ENCODE measurements at regions not wholly inside any gene's neighbourhood (a gene's known extent, or its start where the extent isn't known, plus 50 kb on each side); places are given as distances from the start of the nearest gene placed in this dataset.
"Not testable (repeated sequence)": the region's sequence is repeated elsewhere in the genome, so short reads cannot be mapped to it uniquely, and the experiment has no call there.

DNA sequence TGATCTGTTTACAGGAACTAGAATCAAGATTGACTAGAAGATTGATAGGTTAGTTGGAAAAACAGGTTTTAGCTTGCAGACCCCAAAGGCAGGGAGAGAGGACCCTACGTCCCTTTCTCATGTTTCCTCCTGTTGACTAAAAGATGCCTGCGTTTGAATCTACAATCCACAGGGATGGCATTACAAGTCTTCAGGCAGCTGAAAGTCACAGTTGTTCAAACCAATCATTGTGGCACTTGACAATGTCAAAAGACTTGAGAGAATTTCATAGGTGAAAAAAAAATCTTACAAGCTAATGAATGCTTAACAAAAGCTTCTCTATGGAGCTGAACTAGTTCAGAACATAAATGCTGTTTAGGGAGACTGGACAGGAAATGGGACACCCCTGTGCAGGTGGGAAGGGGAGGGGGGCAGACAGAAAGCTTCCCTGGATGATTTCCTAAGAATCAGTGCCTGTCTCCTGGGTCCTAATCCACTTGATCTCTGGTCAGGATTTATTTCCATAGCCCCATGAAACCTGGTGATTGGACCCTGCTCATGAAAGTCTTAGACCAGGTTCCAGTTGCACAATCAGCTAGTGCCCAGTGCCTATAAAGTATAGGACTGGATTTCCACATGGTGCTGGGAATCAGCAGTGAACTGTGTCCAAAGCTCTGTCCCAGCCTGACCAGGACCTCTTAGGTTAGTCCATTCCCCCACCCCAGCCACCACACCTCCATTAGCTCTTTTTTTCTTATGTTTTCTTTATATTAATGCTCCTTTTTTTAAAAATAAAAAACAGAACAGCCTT, 91.6 kb upstream of the BCAR3 start:
- no peak for DNase-seq

DNA sequence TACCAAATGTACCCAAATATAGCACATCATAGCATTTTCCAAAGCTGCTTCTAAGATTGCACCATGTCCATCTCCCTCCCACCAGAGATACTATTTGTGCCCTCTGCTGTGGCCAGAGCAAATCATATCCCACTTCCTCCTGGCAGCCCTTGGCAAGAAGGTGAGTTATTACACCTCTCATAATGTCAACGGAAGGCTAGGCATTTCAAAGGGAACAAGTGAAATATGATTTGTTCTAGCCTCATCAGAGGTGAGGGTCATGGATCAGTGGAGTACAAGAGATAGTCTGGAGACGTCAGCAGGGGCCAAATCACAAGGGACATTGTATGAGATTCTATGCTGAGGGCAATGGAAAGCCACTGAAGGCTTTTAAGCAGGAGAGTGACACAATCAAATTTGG, 90.2 kb upstream of the BCAR3 start:
- no peak for DNase-seq

- no peak for DNase-seq
Observed at GRCh38 chr1:93770640-93771039, 89.0 kb upstream of the BCAR3 start.

- no peak for DNase-seq
Observed at GRCh38 chr1:93769777-93770176, 88.1 kb upstream of the BCAR3 start.

- DNase-seq, result no peak
Observed at GRCh38 chr1:93768380-93768863, 86.8 kb upstream of the BCAR3 start.

DNA sequence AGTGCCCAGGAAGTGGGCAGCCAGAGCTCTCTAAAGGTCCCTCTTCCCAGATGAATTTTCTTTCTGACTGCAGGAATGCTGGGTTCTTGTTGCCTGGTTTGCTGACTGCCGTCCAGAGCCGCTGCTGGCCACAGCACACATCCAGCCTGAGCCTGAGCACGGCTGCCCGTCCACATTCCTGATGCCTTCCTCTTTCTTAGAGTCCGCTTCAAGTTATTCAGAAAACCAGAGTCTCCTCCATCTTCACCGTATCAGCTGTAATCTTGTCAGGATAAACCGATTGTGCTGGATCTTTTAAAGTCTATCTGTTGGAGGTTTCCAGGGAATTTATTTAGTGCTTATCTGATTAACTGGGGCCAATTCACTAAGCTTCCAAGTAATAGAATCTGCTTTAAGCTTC, 84.8 kb upstream of the BCAR3 start:
- no peak for DNase-seq

GRCh38 chr1:93765099-93765498, 83.5 kb upstream of the BCAR3 start:
- no peak for DNase-seq

DNA sequence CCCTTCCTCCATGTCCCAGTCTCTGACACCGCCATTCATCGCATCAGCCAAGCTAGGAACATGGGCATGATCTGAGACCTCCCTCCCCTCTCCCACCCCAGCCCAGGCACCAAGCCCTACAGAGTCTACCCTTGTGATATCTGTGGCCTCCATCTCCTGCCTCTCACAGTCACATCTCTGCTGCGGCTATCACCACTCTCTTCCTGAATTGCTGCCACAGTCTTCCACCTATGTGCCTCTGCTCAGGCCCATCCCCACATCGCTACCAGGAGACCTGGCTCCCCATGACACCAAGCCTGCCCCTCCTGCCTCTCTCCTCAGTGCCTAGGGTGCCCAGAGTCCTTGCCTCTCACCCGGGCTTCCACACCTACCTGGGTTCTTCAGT, 82.7 kb upstream of the BCAR3 start:
- no peak for DNase-seq

DNA sequence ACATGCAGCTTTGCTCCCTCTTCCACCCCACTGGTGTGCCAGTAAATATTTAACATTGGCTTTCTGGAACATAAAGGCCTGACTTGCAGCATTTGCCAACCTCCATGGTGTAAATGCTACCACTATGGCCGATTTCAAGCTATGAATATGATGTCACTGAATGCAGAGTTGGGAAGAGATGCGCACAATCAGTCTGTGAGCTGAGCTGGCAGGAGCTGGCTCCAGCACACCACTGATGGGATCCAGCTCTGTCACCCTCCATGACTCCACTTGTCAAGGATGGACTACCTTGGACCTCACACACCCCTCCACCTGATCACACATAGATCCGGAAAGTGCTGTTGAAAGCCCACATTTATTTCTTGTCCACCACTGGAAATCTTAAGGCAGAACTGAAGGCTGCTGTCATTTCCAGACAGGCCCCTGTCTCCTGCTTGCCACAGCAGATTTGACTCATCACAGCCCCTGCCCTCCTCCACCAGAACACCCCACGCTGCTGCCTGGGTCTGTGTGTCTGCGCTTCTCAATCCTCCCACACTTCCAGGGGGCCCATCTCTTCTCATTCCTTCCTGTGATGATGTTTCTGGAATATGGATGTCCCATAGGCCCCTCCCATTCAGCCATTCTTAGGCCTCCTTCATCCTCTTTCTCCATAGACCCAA, 82.2 kb upstream of the BCAR3 start:
- no peak for DNase-seq

GRCh38 chr1:93758842-93759515, 77.3 kb upstream of the BCAR3 start:
- no peak for DNase-seq

- DNase-seq, result no peak
Observed at GRCh38 chr1:93757256-93758036, 75.8 kb upstream of the BCAR3 start.

- DNase-seq, result no peak
Observed at GRCh38 chr1:93756657-93757056, 75.0 kb upstream of the BCAR3 start.

DNA sequence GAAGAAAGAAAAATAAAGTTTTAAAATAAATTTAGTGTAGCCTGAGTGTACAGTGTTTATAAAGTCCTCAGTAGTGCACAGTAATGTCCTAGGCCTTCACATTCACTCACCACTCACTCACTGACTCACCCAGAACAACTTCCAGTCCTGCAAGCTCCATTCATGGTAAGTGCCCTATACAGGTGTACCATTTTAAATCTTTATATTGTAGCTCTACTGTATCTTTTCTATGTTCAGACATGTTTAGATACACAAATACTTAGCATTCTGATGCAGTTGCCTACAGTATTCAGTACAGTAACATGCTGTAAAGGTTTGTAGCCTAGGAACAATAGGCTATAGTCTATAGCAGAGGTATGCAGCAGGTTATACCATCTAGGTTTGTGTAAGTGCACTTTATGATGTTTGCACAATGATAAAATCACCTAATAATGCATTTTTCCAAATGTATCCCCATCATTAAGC, 73.6 kb upstream of the BCAR3 start:
- DNase-seq, result not testable (repeated sequence)

DNA sequence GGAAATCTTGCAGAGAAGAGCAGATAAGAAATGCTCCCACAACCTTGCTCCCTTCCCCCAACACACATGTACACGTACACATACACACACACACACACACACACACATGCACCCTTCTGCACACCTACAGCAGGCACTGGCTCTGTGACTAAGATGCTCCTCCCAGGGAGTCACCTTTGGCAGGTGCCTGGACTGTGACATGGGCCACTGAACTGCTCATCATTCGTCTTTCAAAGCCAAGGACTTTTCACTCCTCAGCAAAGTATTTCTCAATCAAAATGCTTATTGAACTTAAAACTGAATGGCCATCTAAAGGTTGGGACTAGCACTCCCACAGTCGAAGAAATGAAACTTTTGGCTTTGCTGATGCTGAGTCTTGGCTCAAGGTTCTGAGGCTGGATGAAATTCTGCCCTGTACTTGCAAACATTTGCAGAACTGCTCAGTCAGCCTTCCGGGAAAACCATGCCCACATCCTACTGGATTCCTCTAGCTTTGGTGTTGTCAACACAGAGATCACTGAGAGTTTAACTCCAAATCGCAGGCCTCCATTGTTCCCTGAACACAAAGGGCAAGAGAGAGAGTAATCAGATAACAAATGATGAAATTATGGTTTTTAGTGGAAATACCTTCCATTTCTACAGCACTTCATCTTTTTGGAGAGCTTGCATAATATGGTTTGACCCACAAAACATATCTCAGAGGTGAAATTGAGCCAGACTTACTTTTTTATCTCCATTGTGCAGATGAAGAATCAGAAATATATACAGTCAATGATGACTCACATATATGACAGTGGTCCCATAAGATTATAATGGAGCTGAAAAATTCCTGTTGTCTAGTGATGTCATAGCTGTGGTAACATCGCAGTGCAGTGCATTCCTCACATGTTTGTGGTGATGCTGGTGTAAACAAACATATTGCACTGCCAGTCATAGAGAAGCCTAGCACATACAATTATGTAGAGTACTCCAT, 72.4 kb upstream of the BCAR3 start:
- DNase-seq, result no peak

- DNase-seq, result no peak
Observed at GRCh38 chr1:93751377-93752250, 70.0 kb upstream of the BCAR3 start.

GRCh38 chr1:93750955-93751354, 69.3 kb upstream of the BCAR3 start:
- no peak for DNase-seq

- no peak for DNase-seq
Observed at GRCh38 chr1:93749894-93750301, 68.3 kb upstream of the BCAR3 start.

- no peak for DNase-seq
Observed at GRCh38 chr1:93749487-93749886, 67.8 kb upstream of the BCAR3 start.

DNA sequence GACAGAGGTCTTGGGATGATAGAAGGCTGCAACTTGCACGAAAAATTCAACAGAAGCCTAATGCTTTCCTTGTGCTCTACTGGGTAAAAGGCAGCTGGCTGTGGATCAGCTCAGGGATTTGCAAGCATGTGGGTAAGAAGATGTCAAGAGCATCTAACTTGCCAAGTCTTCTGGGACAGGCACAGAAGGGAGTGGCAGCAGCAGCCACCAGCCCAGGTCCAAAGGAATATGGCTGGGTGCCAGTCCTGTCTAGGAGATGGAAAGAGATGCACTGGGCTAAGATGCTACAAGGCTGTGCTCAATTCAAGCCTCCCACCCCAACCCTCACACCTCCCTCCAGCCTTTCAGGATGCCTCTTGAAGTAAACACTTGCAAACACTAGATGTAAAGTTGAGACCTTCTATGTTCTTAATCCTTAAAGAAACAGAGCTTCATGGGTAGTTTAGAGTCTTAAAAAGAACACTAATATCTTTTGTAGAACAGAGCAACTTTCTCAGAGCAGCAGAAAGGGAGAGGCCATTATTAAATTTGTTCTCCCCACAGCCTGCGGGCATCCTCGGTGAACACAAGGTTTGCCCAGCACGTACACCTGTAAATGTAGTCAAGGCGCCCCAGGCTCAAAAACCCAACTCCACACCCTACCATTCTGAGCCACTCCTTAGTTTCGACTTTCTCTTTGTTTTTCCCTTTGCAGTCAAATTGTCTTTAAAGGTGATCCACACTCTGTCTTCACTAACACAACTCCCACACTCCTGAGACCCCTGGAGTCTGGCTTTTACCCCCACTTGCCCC, 64.6 kb upstream of the BCAR3 start:
- DNase-seq, result no peak
